RWPE2 (cell line): ENCODE measurements at regions not wholly inside any gene's neighbourhood (a gene's known extent, or its start where the extent isn't known, plus 50 kb on each side); places are given as distances from the start of the nearest gene placed in this dataset.

Source experiments
- ATAC-seq: fragments of 200-7000 bp; cut with Tn5 transposase; 3 replicates; pipeline ENCODE4 v1.9.1; 2021; ENCODE audit warnings: low read depth
- DNase-seq: peaks from one replicate; pipeline ENCODE4 v3.0.0-alpha.2; 2020; ENCODE audit warnings: low spot score
- H3K27ac ChIP-seq: fragments of 450-650 bp; 2 replicates; pipeline ENCODE4 v1.5.1; 2017; ENCODE audit warnings: mild to moderate bottlenecking; ENCODE audit not compliant: poor library complexity, severe bottlenecking
- H3K27me3 ChIP-seq: fragments of 250-450 bp; sonication (Bioruptor Pico); 2 replicates; pipeline ENCODE4 v1.5.1; 2021; ENCODE audit warnings: mild to moderate bottlenecking, moderate library complexity; ENCODE audit not compliant: insufficient read depth, poor library complexity, severe bottlenecking
- H3K36me3 ChIP-seq: fragments of 250-450 bp; sonication (Bioruptor Pico); 2 replicates; pipeline ENCODE4 v1.5.1; 2020; ENCODE audit warnings: low read depth, mild to moderate bottlenecking, moderate library complexity
- H3K4me1 ChIP-seq: fragments of 250-450 bp; sonication (Bioruptor Pico); 2 replicates; pipeline ENCODE4 v1.5.1; 2021; ENCODE audit warnings: mild to moderate bottlenecking, moderate library complexity; ENCODE audit not compliant: insufficient read depth, poor library complexity, severe bottlenecking
- H3K4me3 ChIP-seq: fragments of 250-450 bp; sonication (Bioruptor Pico); 2 replicates; pipeline ENCODE4 v1.5.1; 2021; ENCODE audit warnings: mild to moderate bottlenecking, moderate library complexity; ENCODE audit not compliant: severe bottlenecking
- H3K9me3 ChIP-seq: fragments of 250-450 bp; sonication (Bioruptor Pico); 2 replicates; pipeline ENCODE4 v1.5.1; 2021; ENCODE audit warnings: mild to moderate bottlenecking, moderate library complexity; ENCODE audit not compliant: severe bottlenecking
- CTCF ChIP-seq: fragments of 450-650 bp; IDR thresholded peaks from one replicate; pipeline ENCODE4 v1.5.1; 2017; ENCODE audit warnings: mild to moderate bottlenecking, moderate library complexity; ENCODE audit not compliant: poor library complexity, severe bottlenecking

DNA sequence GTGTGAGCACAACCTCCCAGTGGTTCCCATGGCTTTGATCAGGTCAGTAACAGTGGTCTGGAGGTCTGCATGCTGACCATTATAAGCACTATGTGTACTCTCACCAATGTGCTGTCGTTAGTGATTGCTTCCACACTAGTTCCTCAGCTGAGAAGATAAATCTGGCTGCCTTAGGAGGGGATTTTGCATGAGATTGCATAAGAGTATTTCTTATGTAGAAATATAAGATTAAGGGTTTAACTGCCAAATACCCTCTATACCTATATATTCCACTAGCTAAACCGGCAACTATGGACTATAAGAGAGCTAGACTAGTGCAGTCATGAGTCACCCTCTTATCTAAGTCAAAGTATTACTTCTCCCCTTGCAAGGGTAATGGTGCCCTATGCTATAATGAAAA lies 580.2 kb downstream of the CDH11 start:
- no peak for TF ChIP-seq CTCF
- DNase-seq (no peak), ATAC-seq (no peak)
- Histone ChIP-seq H3K27me3 (no peaks in the 10 kb centered on the region), H3K4me3 (no peak overlapping the region), H3K9me3 (no peaks in the 10 kb centered on the region), H3K27ac (no peak overlapping the region), H3K4me1 (peaks cover 6% of the 10 kb centered on the region), H3K36me3 (no peaks in the 10 kb centered on the region)

DNA sequence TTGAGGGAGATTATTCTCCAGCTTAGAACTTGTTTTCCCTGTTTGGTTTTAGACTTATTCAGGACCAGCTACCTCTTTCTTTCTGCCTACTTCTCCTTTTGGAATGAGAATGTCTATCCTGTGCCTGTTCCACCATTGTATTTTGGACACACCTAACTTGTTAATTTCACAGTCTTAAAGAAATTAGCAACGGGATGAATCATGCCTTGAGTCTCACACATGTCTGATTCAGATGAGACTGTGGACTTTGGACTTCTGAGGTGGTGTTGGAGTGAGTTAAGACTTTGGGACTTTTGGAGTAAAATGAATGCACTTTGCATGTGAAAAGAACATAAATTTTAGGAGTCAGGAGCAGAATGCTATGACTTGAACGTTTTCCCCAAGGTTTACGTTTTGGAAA lies 581.4 kb downstream of the CDH11 start:
- Histone ChIP-seq H3K4me1 (no peaks in the 10 kb centered on the region), H3K4me3 (no peak overlapping the region), H3K36me3 (no peaks in the 10 kb centered on the region), H3K27me3 (no peaks in the 10 kb centered on the region), H3K9me3 (no peaks in the 10 kb centered on the region), H3K27ac (no peak overlapping the region)
- TF ChIP-seq CTCF = no peak
- DNase-seq (no peak), ATAC-seq (no peak)

- no peak overlapping the region for H3K27ac ChIP-seq
- ATAC-seq (no peak), DNase-seq (no peak)
- no peaks in the 10 kb centered on the region for H3K27me3 ChIP-seq
- no peaks in the 10 kb centered on the region for H3K4me1 ChIP-seq
- no peak overlapping the region for H3K4me3 ChIP-seq
- H3K36me3 ChIP-seq = no peaks in the 10 kb centered on the region
- H3K9me3 ChIP-seq = no peaks in the 10 kb centered on the region
- no peak for TF ChIP-seq CTCF
Measured at GRCh38 chr16:64539811-64540371, 582.0 kb downstream of the CDH11 start.

DNA sequence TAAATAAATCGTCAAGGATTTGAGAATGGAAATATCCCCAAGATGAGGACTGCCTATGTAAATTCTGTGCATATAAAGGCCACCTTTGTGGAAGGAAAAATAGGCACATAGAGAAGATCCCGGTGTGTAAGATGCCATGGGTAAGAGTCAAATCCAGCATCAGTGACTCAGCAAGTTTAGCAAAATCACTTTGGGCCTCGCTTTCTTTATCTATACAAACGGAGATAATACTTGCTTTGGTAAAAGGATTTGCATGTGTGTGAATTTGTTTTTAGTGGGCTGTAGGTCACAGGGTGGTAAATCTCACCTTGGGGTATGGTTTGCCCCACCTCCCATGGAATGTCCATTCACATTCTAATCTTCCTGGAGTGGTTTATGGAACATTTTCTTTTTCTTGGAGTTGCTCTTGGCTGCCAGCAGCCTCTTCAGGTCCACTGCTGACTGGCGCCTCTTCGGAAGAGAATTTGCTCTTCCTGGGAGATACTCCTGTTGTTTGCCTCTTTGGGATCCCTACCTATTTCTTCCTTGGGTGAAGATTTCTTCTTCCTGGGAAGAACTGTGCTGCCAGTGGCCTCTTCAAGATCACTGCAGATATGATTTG lies 587.6 kb downstream of the CDH11 start:
- H3K27ac ChIP-seq = no peak overlapping the region
- DNase-seq = no peak

More for the DNA sequence above, 587.6 kb downstream of the CDH11 start:
- Histone ChIP-seq H3K4me1 (no peaks in the 10 kb centered on the region), H3K4me3 (no peak overlapping the region), H3K27me3 (no peaks in the 10 kb centered on the region), H3K9me3 (no peaks in the 10 kb centered on the region), H3K36me3 (no peaks in the 10 kb centered on the region)
- TF ChIP-seq CTCF = no peak
- ATAC-seq = no peak
